Peyer's patch (tissue), 4 donors: ENCODE measurements at regions not wholly inside any gene's neighbourhood (a gene's known extent, or its start where the extent isn't known, plus 50 kb on each side); places are given as distances from the start of the nearest gene placed in this dataset.
"Not testable (repeated sequence)": the region's sequence is repeated elsewhere in the genome, so short reads cannot be mapped to it uniquely, and the experiment has no call there.

ENCODE experiments used
- DNase-seq, 3 donors: peaks; one replicate each; pipeline ENCODE4 v3.0.0-alpha.2; 2017 to 2019
- H3K27ac ChIP-seq, 4 donors: fragments of 200-600 bp; sonication (generic); one replicate each; pipeline ENCODE4 v1.5.1; 2016 to 2019
- H3K27me3 ChIP-seq, 2 donors: fragments of 200-600 bp; sonication (generic); one replicate each; pipeline ENCODE4 v1.5.1; 2019
- H3K36me3 ChIP-seq, 3 donors: fragments of 200-600 bp; sonication (generic); one replicate each; pipeline ENCODE4 v1.5.1; 2016 to 2019
- H3K4me1 ChIP-seq, 4 donors: fragments of 200-600 bp; sonication (generic); one replicate each; pipeline ENCODE4 v1.5.1; 2016 to 2019
- H3K4me3 ChIP-seq, 4 donors: fragments of 200-600 bp; sonication (generic); 1 replicate in 3 of 4; 2 replicates in 1 of 4; pipeline ENCODE4 v1.5.1; 2016 to 2019; ENCODE audit warnings: mild to moderate bottlenecking in 1 of 4
- H3K9me3 ChIP-seq, 4 donors: fragments of 200-600 bp; sonication (generic); one replicate each; pipeline ENCODE4 v1.5.1; 2016 to 2019; ENCODE audit warnings: mild to moderate bottlenecking in 1 of 4
- POLR2A ChIP-seq, 2 donors: fragments of 450-650 bp; IDR thresholded peaks; one replicate each; pipeline ENCODE4 v1.5.1; 2017; ENCODE audit warnings: antibody characterized with exemption in 2 of 2, mild to moderate bottlenecking in 2 of 2, moderate library complexity in 2 of 2
- TF ChIP-seq, protein P1 (sequence below), 6 experiments: fragments of 450-650 bp in 4 of 6; fragments of 200-600 bp in 2 of 6; sonication (generic) in 1 of 6; IDR thresholded peaks; one replicate each; pipeline ENCODE4 v1.5.1; 2017 to 2019; ENCODE audit warnings: antibody characterized with exemption in 6 of 6, mild to moderate bottlenecking in 3 of 6, moderate library complexity in 1 of 6

DNA sequence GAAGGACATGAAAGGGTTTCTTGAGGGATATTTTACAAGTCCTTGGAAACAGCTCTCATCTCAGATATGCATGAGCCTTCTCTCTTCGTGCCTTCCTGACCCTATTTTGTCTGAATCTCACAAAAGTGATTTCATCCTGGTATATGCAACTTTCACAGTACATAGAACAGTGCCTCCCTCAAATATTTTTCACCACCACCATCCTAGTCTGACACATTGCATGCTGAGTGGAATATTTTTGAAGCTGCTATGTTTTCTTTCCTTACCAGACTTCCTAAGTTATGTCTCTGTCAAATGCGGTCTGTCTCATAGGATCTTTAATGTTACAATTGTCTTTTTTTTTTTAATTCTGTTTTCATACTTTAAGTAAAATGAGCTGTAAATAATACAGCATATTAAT is 673.3 kb upstream of the LRRN3 start:
- Histone ChIP-seq H3K27me3 (no peaks in the 10 kb centered on the region), H3K27ac (no peak overlapping the region), H3K4me3 (no peak overlapping the region), H3K36me3 (no peaks in the 10 kb centered on the region), H3K4me1 (no peaks in the 10 kb centered on the region), H3K9me3 (no peaks in the 10 kb centered on the region)
- no peak for DNase-seq
- TF ChIP-seq POLR2A (IDR thresholded peaks at IDR 0.05) = no peak
- TF ChIP-seq, protein P1, sequence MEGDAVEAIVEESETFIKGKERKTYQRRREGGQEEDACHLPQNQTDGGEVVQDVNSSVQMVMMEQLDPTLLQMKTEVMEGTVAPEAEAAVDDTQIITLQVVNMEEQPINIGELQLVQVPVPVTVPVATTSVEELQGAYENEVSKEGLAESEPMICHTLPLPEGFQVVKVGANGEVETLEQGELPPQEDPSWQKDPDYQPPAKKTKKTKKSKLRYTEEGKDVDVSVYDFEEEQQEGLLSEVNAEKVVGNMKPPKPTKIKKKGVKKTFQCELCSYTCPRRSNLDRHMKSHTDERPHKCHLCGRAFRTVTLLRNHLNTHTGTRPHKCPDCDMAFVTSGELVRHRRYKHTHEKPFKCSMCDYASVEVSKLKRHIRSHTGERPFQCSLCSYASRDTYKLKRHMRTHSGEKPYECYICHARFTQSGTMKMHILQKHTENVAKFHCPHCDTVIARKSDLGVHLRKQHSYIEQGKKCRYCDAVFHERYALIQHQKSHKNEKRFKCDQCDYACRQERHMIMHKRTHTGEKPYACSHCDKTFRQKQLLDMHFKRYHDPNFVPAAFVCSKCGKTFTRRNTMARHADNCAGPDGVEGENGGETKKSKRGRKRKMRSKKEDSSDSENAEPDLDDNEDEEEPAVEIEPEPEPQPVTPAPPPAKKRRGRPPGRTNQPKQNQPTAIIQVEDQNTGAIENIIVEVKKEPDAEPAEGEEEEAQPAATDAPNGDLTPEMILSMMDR (IDR thresholded peaks at IDR 0.05) = no peak

DNA sequence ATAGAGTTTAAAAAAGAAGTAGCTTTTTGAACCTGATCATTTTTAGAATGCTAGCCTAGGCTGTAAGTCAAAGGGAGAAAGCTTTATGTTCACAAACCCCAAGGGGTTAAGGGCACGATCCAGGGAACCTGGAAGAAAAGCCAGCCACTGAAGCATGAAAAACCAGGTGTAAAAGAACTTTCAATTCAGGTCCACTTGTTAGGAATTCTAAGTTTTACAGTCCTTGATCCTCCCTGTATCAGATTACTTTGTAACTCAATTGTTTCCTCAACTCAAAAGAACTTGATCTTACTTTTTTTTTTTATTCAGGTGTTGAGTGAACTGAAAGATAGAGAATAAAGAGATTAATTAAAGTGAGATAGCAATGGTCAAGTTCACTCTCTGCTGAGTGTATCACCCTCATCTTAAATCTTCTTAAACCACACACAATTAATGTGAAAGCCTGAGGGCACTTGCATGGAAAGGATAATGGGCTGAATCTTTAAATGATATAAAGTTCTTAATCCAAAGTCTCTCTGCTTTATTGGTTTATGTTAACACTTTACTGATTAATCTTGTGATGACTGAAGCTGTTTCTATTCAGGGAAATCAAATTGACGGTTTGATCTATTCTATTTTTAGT is 672.2 kb upstream of the LRRN3 start:
- H3K4me1 ChIP-seq = no peaks in the 10 kb centered on the region
- DNase-seq = no peak
- H3K27me3 ChIP-seq = no peaks in the 10 kb centered on the region
- H3K4me3 ChIP-seq = no peak overlapping the region
- H3K27ac ChIP-seq = no peak overlapping the region
- H3K9me3 ChIP-seq = no peaks in the 10 kb centered on the region
- H3K36me3 ChIP-seq = no peaks in the 10 kb centered on the region
- no peak for TF ChIP-seq POLR2A (IDR thresholded peaks at IDR 0.05)
- TF ChIP-seq, protein P1 (IDR thresholded peaks at IDR 0.05) = no peak

DNA sequence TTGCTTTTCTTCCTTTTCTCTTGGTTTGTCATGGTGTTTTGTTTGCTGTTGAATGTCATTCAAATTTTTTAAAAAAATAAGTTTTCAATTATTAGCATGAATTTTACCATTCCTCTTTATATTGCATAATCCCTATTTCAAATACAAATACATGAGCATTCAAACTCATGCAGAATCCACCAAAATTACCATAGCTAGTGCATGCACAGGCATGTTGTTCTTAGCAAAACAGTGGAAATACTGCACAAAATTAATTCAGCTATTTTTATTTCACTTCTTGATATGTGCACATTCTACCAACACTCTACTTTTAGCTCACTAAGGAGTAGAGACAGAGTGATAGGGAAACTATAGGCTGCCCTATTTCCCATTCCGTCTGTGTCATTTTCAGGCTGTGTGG is 670.1 kb upstream of the LRRN3 start:
- Histone ChIP-seq H3K4me1 (no peaks in the 10 kb centered on the region), H3K4me3 (no peak overlapping the region), H3K27me3 (no peaks in the 10 kb centered on the region), H3K36me3 (no peaks in the 10 kb centered on the region), H3K9me3 (no peaks in the 10 kb centered on the region), H3K27ac (no peak overlapping the region)
- no peak for DNase-seq
- no peak for TF ChIP-seq POLR2A (IDR thresholded peaks at IDR 0.05)
- TF ChIP-seq, protein P1 (IDR thresholded peaks at IDR 0.05) = no peak

DNA sequence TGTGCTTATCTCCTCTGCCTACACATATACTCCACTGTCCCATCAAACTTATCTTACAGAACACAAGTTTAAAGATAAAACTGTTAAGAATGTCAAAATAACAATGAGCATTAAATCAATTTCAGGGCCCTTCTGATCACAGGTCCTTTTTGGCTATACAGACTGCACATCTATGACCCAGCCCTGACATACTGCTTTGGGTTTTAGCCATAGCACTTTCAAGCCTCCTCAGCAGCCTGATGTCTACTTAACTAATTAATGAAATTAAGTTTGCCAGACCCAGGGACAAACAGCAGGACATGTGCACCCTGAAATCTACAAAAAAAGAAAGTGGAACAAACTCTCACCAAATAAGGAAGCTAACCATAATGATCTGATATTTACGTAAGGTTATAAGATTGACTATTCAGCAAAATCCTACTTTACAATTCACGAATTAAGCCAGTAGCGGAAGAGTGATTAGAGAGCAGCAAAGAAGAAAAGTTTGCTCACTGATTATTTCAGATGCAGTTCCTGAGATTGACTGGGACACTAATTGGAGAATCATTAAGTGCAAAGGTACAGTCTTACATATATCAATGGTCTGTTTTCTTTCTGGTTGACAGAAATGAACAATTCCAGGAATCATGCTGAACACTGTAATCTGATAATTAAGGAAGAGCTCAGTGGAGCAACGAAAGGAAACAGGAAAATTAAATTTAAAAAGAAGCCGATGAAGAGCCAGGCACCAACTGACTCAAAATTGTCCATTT is 669.3 kb upstream of the LRRN3 start:
- TF ChIP-seq, protein P1 (IDR thresholded peaks at IDR 0.05) = no peak
- TF ChIP-seq POLR2A (IDR thresholded peaks at IDR 0.05) = no peak
- no peak for DNase-seq
- Histone ChIP-seq H3K27ac (no peak overlapping the region), H3K9me3 (no peaks in the 10 kb centered on the region), H3K27me3 (no peaks in the 10 kb centered on the region), H3K36me3 (no peaks in the 10 kb centered on the region), H3K4me1 (no peaks in the 10 kb centered on the region), H3K4me3 (no peak overlapping the region)

DNA sequence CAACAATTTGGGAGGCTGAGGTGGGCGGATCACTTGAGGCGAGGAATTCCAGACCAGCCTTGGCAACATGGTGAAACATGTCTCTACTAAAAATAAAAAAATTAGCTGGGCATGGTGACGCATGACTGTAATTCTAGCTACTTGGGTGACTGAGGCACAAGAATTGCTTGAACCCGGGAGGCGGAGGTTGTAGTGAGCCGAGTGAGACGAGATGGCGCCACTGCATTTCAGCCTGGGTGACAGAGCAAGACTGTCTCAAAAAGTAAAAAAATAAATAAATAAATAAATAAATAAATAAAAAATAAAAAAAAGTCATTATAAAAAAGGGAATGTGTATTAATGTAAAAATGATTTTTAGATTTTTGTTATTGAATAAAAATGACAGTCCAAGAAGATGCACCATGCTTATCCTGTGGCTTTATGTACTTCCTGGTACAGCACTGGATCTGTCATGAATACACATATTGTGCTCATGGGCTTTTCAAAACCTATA is 658.8 kb upstream of the LRRN3 start:
- Histone ChIP-seq H3K4me1 (no peaks in the 10 kb centered on the region), H3K27ac (no peak overlapping the region), H3K36me3 (no peaks in the 10 kb centered on the region), H3K9me3 (no peaks in the 10 kb centered on the region), H3K27me3 (no peaks in the 10 kb centered on the region), H3K4me3 (no peak overlapping the region)
- DNase-seq = no peak
- no peak for TF ChIP-seq POLR2A (IDR thresholded peaks at IDR 0.05)
- TF ChIP-seq, protein P1 (IDR thresholded peaks at IDR 0.05) = no peak

DNA sequence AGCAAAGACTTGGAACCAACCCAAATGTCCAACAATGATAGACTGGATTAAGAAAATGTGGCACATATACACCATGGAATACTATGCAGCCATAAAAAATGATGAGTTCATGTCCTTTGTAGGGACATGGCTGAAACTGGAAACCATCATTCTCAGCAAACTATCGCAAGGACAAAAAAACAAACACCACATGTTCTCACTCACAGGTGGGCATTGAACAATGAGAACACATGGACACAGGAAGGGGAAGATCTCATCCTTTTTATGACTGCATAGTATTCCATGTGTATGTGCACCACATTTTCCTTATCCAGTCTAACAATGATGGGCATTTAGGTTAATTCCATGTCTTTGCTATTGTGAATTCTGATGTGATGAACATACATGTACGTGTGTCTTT is 652.0 kb upstream of the LRRN3 start:
- H3K9me3 ChIP-seq, H3K4me3 ChIP-seq, H3K4me1 ChIP-seq, H3K36me3 ChIP-seq, H3K27me3 ChIP-seq, H3K27ac ChIP-seq, DNase-seq: not testable (repeated sequence)
